Panc1 (cell line): ENCODE measurements at regions not wholly inside any gene's neighbourhood (a gene's known extent, or its start where the extent isn't known, plus 50 kb on each side); places are given as distances from the start of the nearest gene placed in this dataset.

Experiments used
- ATAC-seq: fragments of 200-7000 bp; cut with Tn5 transposase; 2 replicates; pipeline ENCODE4 v1.9.1; 2020; ENCODE audit warnings: mild to moderate bottlenecking, moderate library complexity
- BruUV-seq: library from RNA; stranded (reverse); fragments of 400-500 nt; replicated peaks from 2 replicates; lab custom pipeline; 2021; lab: Mats Ljungman, UMichigan
- CTCF ChIA-PET: fragments of 300-600 bp; sonication (Branson Sonifier 250); formaldehyde crosslinking; loops from one replicate; lab custom pipeline; 2022; ENCODE audit warnings: antibody characterized with exemption; lab: Charles Lee
- POLR2A ChIA-PET: fragments of 300-600 bp; sonication (Branson Sonifier 250); formaldehyde crosslinking; loops from one replicate; lab custom pipeline; 2022; ENCODE audit warnings: antibody characterized with exemption; lab: Charles Lee
- DNase-seq: peaks from one replicate; pipeline ENCODE4 v3.0.0-alpha.2; 2010; ENCODE audit warnings: low read depth, low spot score
- H3K27ac ChIP-seq: 2 replicates; pipeline ENCODE4 v1.5.1; 2011; ENCODE audit warnings: mild to moderate bottlenecking, low read length, inconsistent platforms
- H3K27me3 ChIP-seq: fragments of 200-500 bp; sonication (Bioruptor generic); 2 replicates; pipeline ENCODE4 v1.6.0; 2014; ENCODE audit warnings: low read length, inconsistent platforms; ENCODE audit not compliant: control insufficient read depth, insufficient read depth
- H3K36me3 ChIP-seq: fragments of 200-500 bp; sonication (Bioruptor generic); 2 replicates; pipeline ENCODE4 v1.5.1; 2014; ENCODE audit warnings: inconsistent platforms, mild to moderate bottlenecking, low read length, moderate library complexity; ENCODE audit not compliant: control insufficient read depth, insufficient read depth
- H3K4me1 ChIP-seq: 2 replicates; pipeline ENCODE4 v1.5.1; 2011; ENCODE audit warnings: inconsistent platforms, mild to moderate bottlenecking, low read length, moderate library complexity; ENCODE audit not compliant: control insufficient read depth, insufficient read depth
- H3K4me3 ChIP-seq, 2 experiments: 2 replicates each; pipeline ENCODE4 v1.5.1; 2011 to 2012; ENCODE audit warnings: low read depth in 2 of 2, low read length in 2 of 2, mild to moderate bottlenecking in 2 of 2, inconsistent platforms in 1 of 2, moderate library complexity in 1 of 2
- H3K9me3 ChIP-seq: fragments of 200-500 bp; sonication (Bioruptor generic); 2 replicates; pipeline ENCODE4 v1.5.1; 2014; ENCODE audit warnings: low read depth, mild to moderate bottlenecking, inconsistent platforms, low read length, moderate library complexity; ENCODE audit not compliant: control insufficient read depth, insufficient read depth
- POLR2AphosphoS5 ChIP-seq: IDR thresholded peaks from 2 replicates; pipeline ENCODE4 v1.6.1; 2012; ENCODE audit warnings: mild to moderate bottlenecking, low read depth, low read length, moderate library complexity
- SIN3A ChIP-seq: IDR thresholded peaks from 2 replicates; pipeline ENCODE4 v1.6.1; 2012; ENCODE audit warnings: low read depth, mild to moderate bottlenecking, low read length, moderate library complexity, borderline replicate concordance; ENCODE audit not compliant: insufficient read depth
- TCF7L2 ChIP-seq: IDR thresholded peaks from 2 replicates; pipeline ENCODE4 v1.6.1; 2011; ENCODE audit warnings: mild to moderate bottlenecking, low read depth, low read length, inconsistent platforms
- in situ Hi-C: cut with HindIII; loops from 2 replicates; pipeline ENCODE4 v1.10.0; 2016; ENCODE audit warnings: low sequenced_read_pairs, low pct_unique_long_range_greater_than_20kb
- intact Hi-C: fragments of 100-400 bp; cut with micrococcal nuclease; formaldehyde crosslinking; loops from one replicate; pipeline ENCODE4 v1.10.0; 2022; ENCODE audit not compliant: unreplicated experiment
- TF ChIP-seq, protein P1 (sequence below): fragments of 450-650 bp; IDR thresholded peaks from 2 replicates; pipeline ENCODE4 v1.5.1; 2017; ENCODE audit warnings: mild to moderate bottlenecking
- TF ChIP-seq, protein P2 (sequence below), 2 experiments: IDR thresholded peaks; 2 replicates each; pipeline ENCODE4 v1.6.1; 2011 to 2012; ENCODE audit warnings: low read depth in 2 of 2, control low read depth in 1 of 2, low read length in 1 of 2, mild to moderate bottlenecking in 1 of 2, moderate library complexity in 1 of 2; ENCODE audit not compliant: insufficient read depth in 1 of 2

DNA sequence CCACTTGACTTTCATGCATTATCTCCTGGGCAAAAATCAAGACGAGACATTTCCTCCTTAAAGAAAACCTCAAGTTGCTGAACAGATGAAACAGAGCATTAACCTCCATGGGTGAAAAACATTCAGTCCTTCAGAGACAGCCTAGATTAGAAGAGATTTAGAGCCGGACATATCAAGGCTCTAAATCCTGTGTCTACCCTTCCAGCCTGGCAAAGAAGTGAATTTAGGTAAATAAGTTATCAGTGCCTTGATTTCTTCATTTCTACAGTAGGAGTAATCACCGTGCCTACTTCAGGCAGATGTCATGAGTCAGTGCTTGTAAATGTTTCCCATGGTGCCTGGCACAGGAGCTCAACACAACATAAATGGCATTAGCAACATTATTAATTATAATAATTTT lies 159.3 kb upstream of the PRICKLE2 start:
- in situ Hi-C loops: no loop called here
- no peak for ATAC-seq
- intact Hi-C loops: no loop called here
- DNase-seq: no peak
- ChIA-PET CTCF (no interaction called here), POLR2A (no interaction called here)
- no peaks in the 10 kb centered on the region for H3K9me3 ChIP-seq
- H3K27me3 ChIP-seq: no peaks in the 10 kb centered on the region
- H3K4me3 ChIP-seq: no peak overlapping the region
- no TSS peak for BruUV-seq
- H3K27ac ChIP-seq: no peak overlapping the region
- no peaks in the 10 kb centered on the region for H3K4me1 ChIP-seq
- H3K36me3 ChIP-seq: no peaks in the 10 kb centered on the region
- TF ChIP-seq POLR2AphosphoS5 (no peak), TCF7L2 (no peak), SIN3A (no peak)
- TF ChIP-seq, protein P1, sequence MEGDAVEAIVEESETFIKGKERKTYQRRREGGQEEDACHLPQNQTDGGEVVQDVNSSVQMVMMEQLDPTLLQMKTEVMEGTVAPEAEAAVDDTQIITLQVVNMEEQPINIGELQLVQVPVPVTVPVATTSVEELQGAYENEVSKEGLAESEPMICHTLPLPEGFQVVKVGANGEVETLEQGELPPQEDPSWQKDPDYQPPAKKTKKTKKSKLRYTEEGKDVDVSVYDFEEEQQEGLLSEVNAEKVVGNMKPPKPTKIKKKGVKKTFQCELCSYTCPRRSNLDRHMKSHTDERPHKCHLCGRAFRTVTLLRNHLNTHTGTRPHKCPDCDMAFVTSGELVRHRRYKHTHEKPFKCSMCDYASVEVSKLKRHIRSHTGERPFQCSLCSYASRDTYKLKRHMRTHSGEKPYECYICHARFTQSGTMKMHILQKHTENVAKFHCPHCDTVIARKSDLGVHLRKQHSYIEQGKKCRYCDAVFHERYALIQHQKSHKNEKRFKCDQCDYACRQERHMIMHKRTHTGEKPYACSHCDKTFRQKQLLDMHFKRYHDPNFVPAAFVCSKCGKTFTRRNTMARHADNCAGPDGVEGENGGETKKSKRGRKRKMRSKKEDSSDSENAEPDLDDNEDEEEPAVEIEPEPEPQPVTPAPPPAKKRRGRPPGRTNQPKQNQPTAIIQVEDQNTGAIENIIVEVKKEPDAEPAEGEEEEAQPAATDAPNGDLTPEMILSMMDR: no peak
- TF ChIP-seq, protein P2, sequence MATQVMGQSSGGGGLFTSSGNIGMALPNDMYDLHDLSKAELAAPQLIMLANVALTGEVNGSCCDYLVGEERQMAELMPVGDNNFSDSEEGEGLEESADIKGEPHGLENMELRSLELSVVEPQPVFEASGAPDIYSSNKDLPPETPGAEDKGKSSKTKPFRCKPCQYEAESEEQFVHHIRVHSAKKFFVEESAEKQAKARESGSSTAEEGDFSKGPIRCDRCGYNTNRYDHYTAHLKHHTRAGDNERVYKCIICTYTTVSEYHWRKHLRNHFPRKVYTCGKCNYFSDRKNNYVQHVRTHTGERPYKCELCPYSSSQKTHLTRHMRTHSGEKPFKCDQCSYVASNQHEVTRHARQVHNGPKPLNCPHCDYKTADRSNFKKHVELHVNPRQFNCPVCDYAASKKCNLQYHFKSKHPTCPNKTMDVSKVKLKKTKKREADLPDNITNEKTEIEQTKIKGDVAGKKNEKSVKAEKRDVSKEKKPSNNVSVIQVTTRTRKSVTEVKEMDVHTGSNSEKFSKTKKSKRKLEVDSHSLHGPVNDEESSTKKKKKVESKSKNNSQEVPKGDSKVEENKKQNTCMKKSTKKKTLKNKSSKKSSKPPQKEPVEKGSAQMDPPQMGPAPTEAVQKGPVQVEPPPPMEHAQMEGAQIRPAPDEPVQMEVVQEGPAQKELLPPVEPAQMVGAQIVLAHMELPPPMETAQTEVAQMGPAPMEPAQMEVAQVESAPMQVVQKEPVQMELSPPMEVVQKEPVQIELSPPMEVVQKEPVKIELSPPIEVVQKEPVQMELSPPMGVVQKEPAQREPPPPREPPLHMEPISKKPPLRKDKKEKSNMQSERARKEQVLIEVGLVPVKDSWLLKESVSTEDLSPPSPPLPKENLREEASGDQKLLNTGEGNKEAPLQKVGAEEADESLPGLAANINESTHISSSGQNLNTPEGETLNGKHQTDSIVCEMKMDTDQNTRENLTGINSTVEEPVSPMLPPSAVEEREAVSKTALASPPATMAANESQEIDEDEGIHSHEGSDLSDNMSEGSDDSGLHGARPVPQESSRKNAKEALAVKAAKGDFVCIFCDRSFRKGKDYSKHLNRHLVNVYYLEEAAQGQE (IDR thresholded peaks at IDR 0.05; ENCODE audit: insufficient read depth in 1 of 2, low read depth in 2 of 2, low read length in 1 of 2): no peak

DNA sequence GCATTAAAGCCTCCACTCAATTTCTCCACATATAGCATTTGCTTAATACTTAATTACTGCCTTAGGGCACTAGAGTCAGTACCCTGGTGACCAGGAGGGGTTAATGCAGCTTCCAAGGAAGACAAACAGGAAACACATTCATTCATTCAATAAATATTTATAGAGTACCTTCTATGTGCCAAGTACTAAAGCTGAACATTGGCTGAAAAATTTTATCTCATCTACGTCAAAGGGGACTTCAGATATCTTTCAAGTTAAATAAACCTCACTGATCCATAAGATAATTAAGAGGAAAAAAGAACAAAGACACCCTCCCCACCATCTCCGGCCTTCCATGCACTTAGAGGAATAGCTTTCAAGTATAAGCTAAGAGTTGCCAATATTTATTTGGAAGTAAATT lies 156.9 kb upstream of the PRICKLE2 start:
- BruUV-seq: no TSS peak
- TF ChIP-seq, protein P2 (IDR thresholded peaks at IDR 0.05; ENCODE audit: insufficient read depth in 1 of 2, low read depth in 2 of 2, low read length in 1 of 2): no peak
- TF ChIP-seq TCF7L2 (no peak), SIN3A (no peak), POLR2AphosphoS5 (no peak)
- TF ChIP-seq, protein P1: no peak
- in situ Hi-C loops: no loop called here
- Histone ChIP-seq H3K4me1 (no peaks in the 10 kb centered on the region), H3K27ac (no peak overlapping the region), H3K4me3 (no peak overlapping the region), H3K36me3 (no peaks in the 10 kb centered on the region), H3K9me3 (no peaks in the 10 kb centered on the region), H3K27me3 (no peaks in the 10 kb centered on the region)
- DNase-seq: no peak
- ATAC-seq: no peak
- intact Hi-C loops: no loop called here
- POLR2A ChIA-PET: no interaction called here
- CTCF ChIA-PET: no interaction called here
